ENCODE measurements at regions not wholly inside any gene's neighbourhood (a gene's known extent, or its start where the extent isn't known, plus 50 kb on each side); places are given as distances from the start of the nearest gene placed in this dataset.

- H3K4me1 Mint-ChIP-seq (ENCODE audit: low read depth, unreplicated experiment) = peaks cover 14% of the 10 kb centered on the region
- H3K27me3 Mint-ChIP-seq (ENCODE audit: unreplicated experiment) = peaks cover 2% of the 10 kb centered on the region
- peaks cover 2% of the 10 kb centered on the region for H3K9me3 Mint-ChIP-seq (ENCODE audit: unreplicated experiment)
- DNase-seq = no peak
- no peak overlapping the region for H3K27ac Mint-ChIP-seq (ENCODE audit: unreplicated experiment)
- TF ChIP-seq CTCF (IDR thresholded peaks at IDR 0.05; ENCODE audit: partially characterized antibody, unreplicated experiment) = no peak
- peaks cover 8% of the 10 kb centered on the region for H3K36me3 Mint-ChIP-seq (ENCODE audit: unreplicated experiment)
- H3K4me3 Mint-ChIP-seq (ENCODE audit: unreplicated experiment) = no peak overlapping the region
Measured at GRCh38 chr6:98747960-98748359, 86.4 kb upstream of the POU3F2 start.

- no peak for DNase-seq
- H3K4me1 Mint-ChIP-seq (ENCODE audit: low read depth, unreplicated experiment) = no peaks in the 10 kb centered on the region
- TF ChIP-seq CTCF (IDR thresholded peaks at IDR 0.05; ENCODE audit: partially characterized antibody, unreplicated experiment) = peak; percentile 60
- H3K27ac Mint-ChIP-seq (ENCODE audit: unreplicated experiment) = no peak overlapping the region
- H3K9me3 Mint-ChIP-seq (ENCODE audit: unreplicated experiment) = peaks cover 5% of the 10 kb centered on the region
- no peaks in the 10 kb centered on the region for H3K27me3 Mint-ChIP-seq (ENCODE audit: unreplicated experiment)
- H3K36me3 Mint-ChIP-seq (ENCODE audit: unreplicated experiment) = peaks cover 36% of the 10 kb centered on the region
- no peak overlapping the region for H3K4me3 Mint-ChIP-seq (ENCODE audit: unreplicated experiment)
Measured at GRCh38 chr6:98759459-98759858, 74.9 kb upstream of the POU3F2 start.

- H3K36me3 Mint-ChIP-seq (ENCODE audit: unreplicated experiment) = peaks cover 38% of the 10 kb centered on the region
- no peaks in the 10 kb centered on the region for H3K27me3 Mint-ChIP-seq (ENCODE audit: unreplicated experiment)
- no peaks in the 10 kb centered on the region for H3K4me1 Mint-ChIP-seq (ENCODE audit: low read depth, unreplicated experiment)
- DNase-seq = no peak
- H3K4me3 Mint-ChIP-seq (ENCODE audit: unreplicated experiment) = no peak overlapping the region
- peaks cover 7% of the 10 kb centered on the region for H3K9me3 Mint-ChIP-seq (ENCODE audit: unreplicated experiment)
- no peak overlapping the region for H3K27ac Mint-ChIP-seq (ENCODE audit: unreplicated experiment)
- TF ChIP-seq CTCF (IDR thresholded peaks at IDR 0.05; ENCODE audit: partially characterized antibody, unreplicated experiment) = no peak
Measured at GRCh38 chr6:98764373-98764911, 69.9 kb upstream of the POU3F2 start.

- H3K27ac Mint-ChIP-seq (ENCODE audit: unreplicated experiment) = no peak overlapping the region
- H3K4me1 Mint-ChIP-seq (ENCODE audit: low read depth, unreplicated experiment) = peaks cover 6% of the 10 kb centered on the region
- peaks cover 1% of the 10 kb centered on the region for H3K9me3 Mint-ChIP-seq (ENCODE audit: unreplicated experiment)
- H3K4me3 Mint-ChIP-seq (ENCODE audit: unreplicated experiment) = no peak overlapping the region
- no peak for TF ChIP-seq CTCF (IDR thresholded peaks at IDR 0.05; ENCODE audit: partially characterized antibody, unreplicated experiment)
- H3K27me3 Mint-ChIP-seq (ENCODE audit: unreplicated experiment) = no peaks in the 10 kb centered on the region
- DNase-seq = no peak
- peaks cover under 1% of the 10 kb centered on the region for H3K36me3 Mint-ChIP-seq (ENCODE audit: unreplicated experiment)
Measured at GRCh38 chr6:98769546-98769945, 64.8 kb upstream of the POU3F2 start.

- H3K9me3 Mint-ChIP-seq (ENCODE audit: unreplicated experiment) = no peaks in the 10 kb centered on the region
- no peak overlapping the region for H3K27ac Mint-ChIP-seq (ENCODE audit: unreplicated experiment)
- H3K4me3 Mint-ChIP-seq (ENCODE audit: unreplicated experiment) = no peak overlapping the region
- H3K27me3 Mint-ChIP-seq (ENCODE audit: unreplicated experiment) = no peaks in the 10 kb centered on the region
- TF ChIP-seq CTCF (IDR thresholded peaks at IDR 0.05; ENCODE audit: partially characterized antibody, unreplicated experiment) = no peak
- DNase-seq = no peak
- peaks cover 4% of the 10 kb centered on the region for H3K4me1 Mint-ChIP-seq (ENCODE audit: low read depth, unreplicated experiment)
- no peaks in the 10 kb centered on the region for H3K36me3 Mint-ChIP-seq (ENCODE audit: unreplicated experiment)
Measured at GRCh38 chr6:98775205-98775604, 59.2 kb upstream of the POU3F2 start.

All from glutamatergic neuron (in vitro differentiated cells).